SK-N-SH (cell line): ENCODE measurements at regions not wholly inside any gene's neighbourhood (a gene's known extent, or its start where the extent isn't known, plus 50 kb on each side); places are given as distances from the start of the nearest gene placed in this dataset.

Experiments used
- CTCF ChIA-PET: fragments of 300-600, 350-600 bp; formaldehyde crosslinking; extraction: SDS; loops from one replicate; lab custom pipeline; 2021; lab: Yijun Ruan, JAX
- POLR2A ChIA-PET: fragments of 350-600 bp; sonication (Branson Sonifier 250); formaldehyde crosslinking; extraction: SDS; loops from one replicate; lab custom pipeline; 2020; ENCODE audit warnings: antibody characterized with exemption, inconsistent platforms; lab: Yijun Ruan, JAX
- DNase-seq: peaks from one replicate; pipeline ENCODE4 v3.0.0; 2012
- H2AFZ ChIP-seq: fragments of 200-600 bp; sonication (generic); 2 replicates; pipeline ENCODE4 v1.8.1; 2016; ENCODE audit warnings: antibody characterized with exemption, mild to moderate bottlenecking, low read depth
- H3F3A ChIP-seq: fragments of 200-600 bp; sonication (generic); replicated peaks from 2 replicates; pipeline ENCODE3; 2016; ENCODE audit warnings: antibody characterized with exemption, mild to moderate bottlenecking; ENCODE audit not compliant: insufficient read depth
- H3K27ac ChIP-seq, 2 experiments: fragments of 200-500 bp in 1 of 2; fragments of 200-600 bp in 1 of 2; sonication (Bioruptor generic) in 1 of 2; sonication (generic), shearing (Covaris generic) in 1 of 2; 2 replicates each; pipeline versions ENCODE4 v1.5.1 to v1.6.1; 2014 to 2016; ENCODE audit warnings: low read depth in 2 of 2, inconsistent platforms in 1 of 2, low read length in 1 of 2, mild to moderate bottlenecking in 1 of 2, mixed read lengths in 1 of 2
- H3K27me3 ChIP-seq: fragments of 200-600 bp; sonication (generic), shearing (Covaris generic); 2 replicates; pipeline ENCODE4 v1.6.1; 2016; ENCODE audit warnings: mixed run types; ENCODE audit not compliant: insufficient read depth
- H3K36me3 ChIP-seq, 2 experiments: fragments of 200-500 bp in 1 of 2; fragments of 200-600 bp in 1 of 2; sonication (Bioruptor generic) in 1 of 2; sonication (generic) in 1 of 2; replicated peaks in 1 of 2; 2 replicates each; pipeline versions ENCODE3 to v1.5.1; 2014 to 2016; ENCODE audit warnings: low read length in 1 of 2, mild to moderate bottlenecking in 1 of 2; ENCODE audit not compliant: insufficient read depth in 2 of 2, control insufficient read depth in 1 of 2
- H3K4me1 ChIP-seq, 2 experiments: fragments of 200-500 bp in 1 of 2; fragments of 200-600 bp in 1 of 2; sonication (Bioruptor generic) in 1 of 2; sonication (generic), shearing (Covaris generic) in 1 of 2; 2 replicates each; pipeline versions ENCODE4 v1.5.1 to v1.6.1; 2014 to 2016; ENCODE audit warnings: low read depth in 1 of 2, low read length in 1 of 2, mixed run types in 1 of 2; ENCODE audit not compliant: insufficient read depth in 2 of 2, control insufficient read depth in 1 of 2
- H3K4me2 ChIP-seq: fragments of 200-600 bp; sonication (generic), shearing (Covaris generic); 2 replicates; pipeline ENCODE4 v1.6.1; 2017; ENCODE audit warnings: mixed run types
- H3K4me3 ChIP-seq, 2 experiments: fragments of 200-500 bp in 1 of 2; fragments of 200-600 bp in 1 of 2; sonication (Bioruptor generic) in 1 of 2; sonication (generic), shearing (Covaris generic) in 1 of 2; 2 replicates each; pipeline versions ENCODE4 v1.5.1 to v1.8.1; 2014 to 2016; ENCODE audit warnings: low read depth in 2 of 2, inconsistent platforms in 1 of 2, low read length in 1 of 2, mild to moderate bottlenecking in 1 of 2, mixed read lengths in 1 of 2, moderate library complexity in 1 of 2
- H3K79me2 ChIP-seq: fragments of 200-600 bp; sonication (generic); 2 replicates; pipeline ENCODE4 v1.8.1; 2017; ENCODE audit warnings: mild to moderate bottlenecking; ENCODE audit not compliant: insufficient read depth
- H3K9ac ChIP-seq: fragments of 200-600 bp; sonication (generic); 2 replicates; pipeline ENCODE4 v1.6.1; 2017; ENCODE audit warnings: mixed run types
- H3K9me2 ChIP-seq: fragments of 200-600 bp; sonication (generic); 2 replicates; pipeline ENCODE4 v1.6.1; 2017; ENCODE audit warnings: mixed run types
- H3K9me3 ChIP-seq: fragments of 200-600 bp; sonication (generic); 2 replicates; pipeline ENCODE4 v1.6.1; 2017; ENCODE audit warnings: mixed run types, mild to moderate bottlenecking, moderate library complexity
- H4K20me1 ChIP-seq: fragments of 200-600 bp; sonication (generic); 2 replicates; pipeline ENCODE4 v1.6.1; 2017; ENCODE audit warnings: mild to moderate bottlenecking, mixed run types; ENCODE audit not compliant: insufficient read depth
- CHD2 ChIP-seq: fragments of 150-350 bp; IDR thresholded peaks from 2 replicates; pipeline ENCODE4 v1.6.1; 2018; ENCODE audit warnings: low read length; ENCODE audit not compliant: partially characterized antibody
- ELF1 ChIP-seq: IDR thresholded peaks from 2 replicates; pipeline ENCODE4 v1.4.0; 2012
- EZH2phosphoT487 ChIP-seq: fragments of 200-600 bp; sonication (generic); IDR thresholded peaks from 2 replicates; pipeline ENCODE4 v1.6.1; 2017; ENCODE audit warnings: low read depth, mixed run types, mild to moderate bottlenecking, antibody characterized with exemption, moderate library complexity, borderline replicate concordance
- GABPA ChIP-seq: IDR thresholded peaks from 2 replicates; pipeline ENCODE4 v1.4.0; 2012; ENCODE audit warnings: low read depth, mild to moderate bottlenecking
- IRF3 ChIP-seq: fragments of 150-350 bp; IDR thresholded peaks from 2 replicates; pipeline ENCODE4 v1.6.1; 2016; ENCODE audit warnings: mild to moderate bottlenecking, low read depth, low read length
- JUND ChIP-seq: IDR thresholded peaks from 2 replicates; pipeline ENCODE4 v1.4.0; 2012
- MEF2A ChIP-seq: IDR thresholded peaks from 2 replicates; pipeline ENCODE4 v1.4.0; 2012; ENCODE audit warnings: low read depth, borderline replicate concordance
- NRF1 ChIP-seq: IDR thresholded peaks from 2 replicates; pipeline ENCODE4 v1.6.1; 2012; ENCODE audit warnings: low read depth, mild to moderate bottlenecking, low read length
- PBX3 ChIP-seq: IDR thresholded peaks from 2 replicates; pipeline ENCODE4; 2012
- POLR2AphosphoS5 ChIP-seq: IDR thresholded peaks from 2 replicates; pipeline ENCODE4 v1.6.1; 2012; ENCODE audit warnings: low read depth, low read length
- RAD21 ChIP-seq: IDR thresholded peaks from 2 replicates; pipeline ENCODE4 v1.6.1; 2012; ENCODE audit warnings: mild to moderate bottlenecking, low read length
- RCOR1 ChIP-seq: fragments of 150-350 bp; IDR thresholded peaks from 2 replicates; pipeline ENCODE4 v1.6.1; 2017; ENCODE audit warnings: antibody characterized with exemption, low read length
- REST ChIP-seq: IDR thresholded peaks from 2 replicates; pipeline ENCODE4 v1.6.1; 2012; ENCODE audit warnings: mild to moderate bottlenecking, low read depth, low read length, moderate library complexity
- RFX5 ChIP-seq: IDR thresholded peaks from 2 replicates; pipeline ENCODE4 v1.6.1; 2012; ENCODE audit warnings: mild to moderate bottlenecking, improper control_type of control experiment, low read length
- SMC3 ChIP-seq: IDR thresholded peaks from 2 replicates; pipeline ENCODE4 v1.6.1; 2012; ENCODE audit warnings: low read depth, low read length, improper control_type of control experiment
- TCF12 ChIP-seq: IDR thresholded peaks from 2 replicates; pipeline ENCODE4 v1.4.0; 2012
- USF1 ChIP-seq: IDR thresholded peaks from 2 replicates; pipeline ENCODE4 v1.4.0; 2012; ENCODE audit warnings: low read depth, borderline replicate concordance
- YY1 ChIP-seq: IDR thresholded peaks from 2 replicates; pipeline ENCODE4 v1.4.0; 2012; ENCODE audit warnings: low read depth, mild to moderate bottlenecking
- WGBS: methylation state at CpG from one replicate; pipeline ENCODE4 v1.1.6; 2017; ENCODE audit warnings: low lambda C conversion rate; 5-methylcytosine and 5-hydroxymethylcytosine counted together

GRCh38 chrX:144327495-144327894 is 443.6 kb downstream of the UBE2NL start:
- Histone ChIP-seq H3K9ac (no peak overlapping the region), H3K27ac (no peak overlapping the region), H3K27me3 (no peaks in the 10 kb centered on the region), H3K9me2 (no peaks in the 10 kb centered on the region), H3K9me3 (no peaks in the 10 kb centered on the region), H4K20me1 (no peaks in the 10 kb centered on the region), H3F3A (no peaks in the 10 kb centered on the region), H3K79me2 (no peaks in the 10 kb centered on the region), H3K36me3 (no peaks in the 10 kb centered on the region), H2AFZ (no peak overlapping the region), H3K4me3 (no peak overlapping the region), H3K4me1 (no peaks in the 10 kb centered on the region), H3K4me2 (no peak overlapping the region)
- CTCF ChIA-PET, result no interaction called here
- TF ChIP-seq PBX3 (no peak), IRF3 (no peak), GABPA (no peak)
- POLR2A ChIA-PET, result no interaction called here
- no peak for DNase-seq
- 14% methylated on average over 4 of the region's 4 CpGs for WGBS

GRCh38 chrX:144333429-144333828 is 449.6 kb downstream of the UBE2NL start:
- CTCF ChIA-PET, result no interaction called here
- POLR2A ChIA-PET, result no interaction called here

More at GRCh38 chrX:144333429-144333828, 449.6 kb downstream of the UBE2NL start:
- no peak overlapping the region for H3K27ac ChIP-seq
- H3K4me1 ChIP-seq, result no peaks in the 10 kb centered on the region
- no peaks in the 10 kb centered on the region for H3K9me3 ChIP-seq
- no peak overlapping the region for H3K4me2 ChIP-seq
- WGBS, result 0% methylated on average over 4 of the region's 4 CpGs
- no peaks in the 10 kb centered on the region for H4K20me1 ChIP-seq
- H3K79me2 ChIP-seq, result no peaks in the 10 kb centered on the region
- no peak overlapping the region for H2AFZ ChIP-seq
- no peaks in the 10 kb centered on the region for H3K27me3 ChIP-seq
- H3K9me2 ChIP-seq, result no peaks in the 10 kb centered on the region
- DNase-seq, result no peak
- no peaks in the 10 kb centered on the region for H3K36me3 ChIP-seq
- no peaks in the 10 kb centered on the region for H3F3A ChIP-seq
- no peak overlapping the region for H3K9ac ChIP-seq
- H3K4me3 ChIP-seq, result no peak overlapping the region
- TF ChIP-seq EZH2phosphoT487 (no peak), NRF1 (no peak), JUND (no peak), POLR2AphosphoS5 (no peak), IRF3 (no peak), SMC3 (no peak), MEF2A (no peak), RFX5 (no peak), ELF1 (no peak), CHD2 (no peak), YY1 (no peak), TCF12 (no peak), REST (no peak), PBX3 (no peak), RAD21 (no peak), USF1 (no peak), RCOR1 (no peak)
